ENCODE measurements at regions not wholly inside any gene's neighbourhood (a gene's known extent, or its start where the extent isn't known, plus 50 kb on each side); places are given as distances from the start of the nearest gene placed in this dataset.

DNA sequence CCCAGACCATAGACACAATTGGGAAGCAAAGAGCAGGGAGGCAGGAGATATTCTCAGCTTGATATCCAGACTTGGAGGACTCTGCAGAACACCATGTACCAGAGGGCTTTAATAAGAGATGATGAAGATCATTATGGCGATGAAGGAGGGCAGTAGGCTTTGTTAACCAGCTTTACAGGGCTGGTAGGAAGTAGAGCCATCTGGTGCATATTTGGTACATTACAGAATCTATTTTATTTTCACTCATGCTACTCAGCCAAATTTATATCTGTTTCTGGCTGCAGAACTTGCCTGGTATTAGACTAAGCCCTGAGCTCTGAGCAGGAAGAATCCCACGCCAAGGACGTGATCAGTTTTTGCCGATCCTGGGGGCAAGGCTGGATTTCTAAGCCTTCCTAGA, 61.8 kb upstream of the SYT6 start:
- TF ChIP-seq POLR2AphosphoS5 (IDR thresholded peaks at IDR 0.05; ENCODE audit: insufficient read depth in 1 of 2, low read depth in 1 of 2) = no peak
- TF ChIP-seq POLR2A (IDR thresholded peaks at IDR 0.05) = no peak
- TF ChIP-seq, protein P1, sequence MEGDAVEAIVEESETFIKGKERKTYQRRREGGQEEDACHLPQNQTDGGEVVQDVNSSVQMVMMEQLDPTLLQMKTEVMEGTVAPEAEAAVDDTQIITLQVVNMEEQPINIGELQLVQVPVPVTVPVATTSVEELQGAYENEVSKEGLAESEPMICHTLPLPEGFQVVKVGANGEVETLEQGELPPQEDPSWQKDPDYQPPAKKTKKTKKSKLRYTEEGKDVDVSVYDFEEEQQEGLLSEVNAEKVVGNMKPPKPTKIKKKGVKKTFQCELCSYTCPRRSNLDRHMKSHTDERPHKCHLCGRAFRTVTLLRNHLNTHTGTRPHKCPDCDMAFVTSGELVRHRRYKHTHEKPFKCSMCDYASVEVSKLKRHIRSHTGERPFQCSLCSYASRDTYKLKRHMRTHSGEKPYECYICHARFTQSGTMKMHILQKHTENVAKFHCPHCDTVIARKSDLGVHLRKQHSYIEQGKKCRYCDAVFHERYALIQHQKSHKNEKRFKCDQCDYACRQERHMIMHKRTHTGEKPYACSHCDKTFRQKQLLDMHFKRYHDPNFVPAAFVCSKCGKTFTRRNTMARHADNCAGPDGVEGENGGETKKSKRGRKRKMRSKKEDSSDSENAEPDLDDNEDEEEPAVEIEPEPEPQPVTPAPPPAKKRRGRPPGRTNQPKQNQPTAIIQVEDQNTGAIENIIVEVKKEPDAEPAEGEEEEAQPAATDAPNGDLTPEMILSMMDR (IDR thresholded peaks at IDR 0.05) = no peak
- intact Hi-C loops (cut with DNase I) = loop anchor here (10.0 kb wide), 1 partner anchor 231 kb away; no protein-coding TSS in a partner anchor
- no peaks in the 10 kb centered on the region for H3K27me3 ChIP-seq
- H3K4me1 ChIP-seq = peaks cover 17% of the 10 kb centered on the region
- no peaks in the 10 kb centered on the region for H3K9me3 ChIP-seq
- no peak overlapping the region for H3K27ac ChIP-seq
- no peaks in the 10 kb centered on the region for H3K36me3 ChIP-seq
- no peak for DNase-seq (ENCODE audit: extremely low spot score in 2 of 2)
- H3K4me3 ChIP-seq = no peak overlapping the region

DNA sequence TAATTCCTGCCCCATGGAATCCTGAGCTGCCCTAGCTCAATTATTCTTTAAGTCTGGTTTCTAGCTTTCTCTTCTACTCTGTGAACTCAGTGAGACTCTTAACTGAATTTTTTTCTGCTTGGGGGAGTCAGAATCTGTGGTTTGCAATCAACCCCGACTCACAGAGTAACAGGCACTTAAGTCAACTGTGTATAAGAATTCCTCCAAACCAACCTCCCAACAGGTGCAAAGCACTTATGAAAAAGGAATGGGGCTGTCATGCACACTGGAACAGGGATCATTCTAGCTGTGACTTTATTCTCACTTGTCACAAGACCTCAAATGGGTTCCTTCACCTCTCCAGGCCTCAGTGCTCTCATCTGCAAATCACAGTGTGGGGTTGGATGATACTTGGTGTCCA, 60.3 kb upstream of the SYT6 start:
- no peak for TF ChIP-seq POLR2AphosphoS5 (IDR thresholded peaks at IDR 0.05; ENCODE audit: insufficient read depth in 1 of 2, low read depth in 1 of 2)
- TF ChIP-seq, protein P1 (IDR thresholded peaks at IDR 0.05) = no peak
- no peak for TF ChIP-seq POLR2A (IDR thresholded peaks at IDR 0.05)
- intact Hi-C loops (cut with DNase I) = loop anchor here (10.0 kb wide), 1 partner anchor 229 kb away; no protein-coding TSS in a partner anchor
- no peak overlapping the region for H3K27ac ChIP-seq
- no peaks in the 10 kb centered on the region for H3K9me3 ChIP-seq
- H3K4me1 ChIP-seq = peaks cover 10% of the 10 kb centered on the region
- H3K27me3 ChIP-seq = no peaks in the 10 kb centered on the region
- DNase-seq (ENCODE audit: extremely low spot score in 2 of 2) = no peak
- H3K4me3 ChIP-seq = no peak overlapping the region
- H3K36me3 ChIP-seq = no peaks in the 10 kb centered on the region

DNA sequence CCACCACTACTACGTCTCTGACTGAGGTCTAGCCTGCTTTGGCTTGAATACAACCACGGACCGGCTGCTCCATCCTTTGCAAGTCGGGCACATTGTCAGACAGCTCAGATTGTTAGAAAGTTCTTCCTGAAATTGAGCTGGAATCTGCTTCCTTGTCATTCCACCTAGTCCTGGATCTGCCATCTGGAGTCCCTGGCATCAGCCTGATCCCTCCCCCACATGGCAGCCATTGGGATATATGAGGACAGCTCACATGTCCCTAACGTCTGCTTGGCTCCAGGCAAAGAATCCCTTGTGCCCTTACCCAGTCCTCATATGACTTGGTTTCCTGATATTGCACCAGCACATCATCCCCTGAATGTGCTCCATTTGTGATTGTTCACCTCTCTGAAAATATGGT, 56.3 kb upstream of the SYT6 start:
- no peaks in the 10 kb centered on the region for H3K27me3 ChIP-seq
- H3K27ac ChIP-seq = no peak overlapping the region
- no peaks in the 10 kb centered on the region for H3K4me1 ChIP-seq
- no peaks in the 10 kb centered on the region for H3K36me3 ChIP-seq
- intact Hi-C loops (cut with DNase I) = loop anchor here (10.0 kb wide), 1 partner anchor 225 kb away; no protein-coding TSS in a partner anchor
- no peaks in the 10 kb centered on the region for H3K9me3 ChIP-seq
- H3K4me3 ChIP-seq = no peak overlapping the region
- TF ChIP-seq, protein P1 (IDR thresholded peaks at IDR 0.05) = no peak
- TF ChIP-seq POLR2AphosphoS5 (IDR thresholded peaks at IDR 0.05; ENCODE audit: insufficient read depth in 1 of 2, low read depth in 1 of 2) (no peak), POLR2A (IDR thresholded peaks at IDR 0.05) (no peak)
- no peak for DNase-seq (ENCODE audit: extremely low spot score in 2 of 2)

DNA sequence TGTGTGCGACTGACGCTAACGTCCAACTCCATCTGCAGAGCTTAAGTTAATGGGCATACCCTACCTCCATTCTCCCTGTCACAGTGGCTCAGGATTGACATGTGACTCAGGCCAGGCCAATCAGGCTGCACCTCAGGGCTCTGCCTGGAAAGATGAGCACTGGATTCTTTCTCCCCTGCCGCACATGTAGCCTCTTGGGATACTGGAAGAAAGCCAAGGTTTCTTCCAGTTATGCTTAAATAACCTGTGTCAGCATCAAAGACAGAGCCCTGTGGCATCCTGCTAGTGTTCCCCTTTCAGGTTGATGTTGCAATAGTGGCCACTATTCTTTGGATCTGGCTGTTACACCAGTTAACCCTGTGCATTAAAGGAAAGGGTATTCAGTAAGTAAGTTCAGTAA, 55.0 kb upstream of the SYT6 start:
- H3K27me3 ChIP-seq = no peaks in the 10 kb centered on the region
- no peak overlapping the region for H3K4me3 ChIP-seq
- intact Hi-C loops (cut with DNase I) = no loop called here
- no peak for DNase-seq (ENCODE audit: extremely low spot score in 2 of 2)
- no peaks in the 10 kb centered on the region for H3K4me1 ChIP-seq
- no peaks in the 10 kb centered on the region for H3K9me3 ChIP-seq
- H3K27ac ChIP-seq = no peak overlapping the region
- TF ChIP-seq, protein P1 (IDR thresholded peaks at IDR 0.05) = no peak
- TF ChIP-seq POLR2A (IDR thresholded peaks at IDR 0.05) (no peak), POLR2AphosphoS5 (IDR thresholded peaks at IDR 0.05; ENCODE audit: insufficient read depth in 1 of 2, low read depth in 1 of 2) (no peak)
- H3K36me3 ChIP-seq = no peaks in the 10 kb centered on the region

DNA sequence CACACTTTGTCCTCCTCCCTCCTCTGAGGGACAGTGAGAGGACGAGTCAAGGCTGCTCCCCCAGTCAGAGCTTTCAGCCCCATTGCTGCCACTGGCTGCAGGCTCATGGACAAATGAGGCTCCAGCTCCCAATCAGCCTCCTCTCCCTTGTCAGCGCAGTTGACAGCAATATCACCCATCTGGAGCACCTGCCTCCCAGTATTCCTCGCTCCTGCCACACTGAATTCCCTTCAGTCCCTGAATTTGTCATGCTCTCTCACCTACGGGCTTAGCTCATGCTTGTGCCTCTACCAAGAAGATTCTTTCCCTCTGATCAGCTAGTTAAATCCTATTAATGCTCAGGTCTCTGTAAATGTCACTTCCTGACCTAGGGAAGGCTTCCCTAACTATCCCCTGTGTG, 54.4 kb upstream of the SYT6 start:
- TF ChIP-seq POLR2A (IDR thresholded peaks at IDR 0.05) (no peak), POLR2AphosphoS5 (IDR thresholded peaks at IDR 0.05; ENCODE audit: insufficient read depth in 1 of 2, low read depth in 1 of 2) (no peak)
- TF ChIP-seq, protein P1 (IDR thresholded peaks at IDR 0.05) = no peak
- no peaks in the 10 kb centered on the region for H3K36me3 ChIP-seq
- H3K4me1 ChIP-seq = no peaks in the 10 kb centered on the region
- intact Hi-C loops (cut with DNase I) = no loop called here
- H3K27me3 ChIP-seq = no peaks in the 10 kb centered on the region
- no peak for DNase-seq (ENCODE audit: extremely low spot score in 2 of 2)
- no peak overlapping the region for H3K27ac ChIP-seq
- H3K9me3 ChIP-seq = no peaks in the 10 kb centered on the region
- no peak overlapping the region for H3K4me3 ChIP-seq
